GM12873 (cell line): ENCODE measurements at regions not wholly inside any gene's neighbourhood (a gene's known extent, or its start where the extent isn't known, plus 50 kb on each side); places are given as distances from the start of the nearest gene placed in this dataset.

Source experiments
- TF ChIP-seq, protein P1 (sequence below): IDR thresholded peaks from 2 replicates; pipeline ENCODE4 v1.5.1; 2012; ENCODE audit warnings: low read depth, mild to moderate bottlenecking, moderate library complexity, low read length, control low read depth; ENCODE audit not compliant: insufficient read depth; ENCODE audit errors: missing control alignments

DNA sequence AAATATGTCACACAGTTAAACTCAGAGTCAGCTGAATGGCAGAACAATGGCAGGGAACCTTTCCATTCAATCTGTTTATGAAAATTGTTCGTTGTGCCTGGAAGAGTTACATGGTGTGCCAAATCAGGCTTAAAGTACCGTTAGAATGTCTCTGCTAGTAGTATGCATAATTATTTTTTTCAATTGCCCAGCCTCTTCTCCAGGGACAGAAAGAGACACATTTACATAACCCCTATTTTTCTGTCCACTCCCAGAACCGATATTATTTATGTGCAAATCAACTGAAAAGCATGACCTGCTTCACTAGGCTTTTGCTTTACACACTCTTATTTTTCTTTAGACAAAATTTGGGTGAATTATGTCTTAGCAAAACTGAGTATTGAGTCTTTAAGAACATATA is 459.1 kb downstream of the EFNA5 start:
- TF ChIP-seq, protein P1, sequence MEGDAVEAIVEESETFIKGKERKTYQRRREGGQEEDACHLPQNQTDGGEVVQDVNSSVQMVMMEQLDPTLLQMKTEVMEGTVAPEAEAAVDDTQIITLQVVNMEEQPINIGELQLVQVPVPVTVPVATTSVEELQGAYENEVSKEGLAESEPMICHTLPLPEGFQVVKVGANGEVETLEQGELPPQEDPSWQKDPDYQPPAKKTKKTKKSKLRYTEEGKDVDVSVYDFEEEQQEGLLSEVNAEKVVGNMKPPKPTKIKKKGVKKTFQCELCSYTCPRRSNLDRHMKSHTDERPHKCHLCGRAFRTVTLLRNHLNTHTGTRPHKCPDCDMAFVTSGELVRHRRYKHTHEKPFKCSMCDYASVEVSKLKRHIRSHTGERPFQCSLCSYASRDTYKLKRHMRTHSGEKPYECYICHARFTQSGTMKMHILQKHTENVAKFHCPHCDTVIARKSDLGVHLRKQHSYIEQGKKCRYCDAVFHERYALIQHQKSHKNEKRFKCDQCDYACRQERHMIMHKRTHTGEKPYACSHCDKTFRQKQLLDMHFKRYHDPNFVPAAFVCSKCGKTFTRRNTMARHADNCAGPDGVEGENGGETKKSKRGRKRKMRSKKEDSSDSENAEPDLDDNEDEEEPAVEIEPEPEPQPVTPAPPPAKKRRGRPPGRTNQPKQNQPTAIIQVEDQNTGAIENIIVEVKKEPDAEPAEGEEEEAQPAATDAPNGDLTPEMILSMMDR: no peak

DNA sequence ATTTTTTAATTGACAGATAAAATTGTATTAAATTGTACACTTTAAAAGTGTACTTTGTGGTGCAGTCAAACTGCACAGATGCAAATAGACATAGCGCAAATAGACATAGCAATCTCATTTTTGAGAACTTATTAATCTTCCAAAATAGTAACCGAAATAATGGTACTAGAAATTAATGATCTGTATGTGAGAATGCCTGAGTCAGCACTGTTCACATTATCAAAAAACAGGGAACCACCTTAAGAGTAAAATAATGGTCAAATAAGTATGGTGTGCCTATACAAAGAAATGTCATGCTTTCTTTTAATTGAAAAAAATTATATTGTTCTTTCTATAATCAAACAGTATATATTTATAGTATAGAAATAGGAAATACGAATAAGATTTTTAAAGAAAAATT is 461.9 kb downstream of the EFNA5 start:
- TF ChIP-seq, protein P1: no peak

DNA sequence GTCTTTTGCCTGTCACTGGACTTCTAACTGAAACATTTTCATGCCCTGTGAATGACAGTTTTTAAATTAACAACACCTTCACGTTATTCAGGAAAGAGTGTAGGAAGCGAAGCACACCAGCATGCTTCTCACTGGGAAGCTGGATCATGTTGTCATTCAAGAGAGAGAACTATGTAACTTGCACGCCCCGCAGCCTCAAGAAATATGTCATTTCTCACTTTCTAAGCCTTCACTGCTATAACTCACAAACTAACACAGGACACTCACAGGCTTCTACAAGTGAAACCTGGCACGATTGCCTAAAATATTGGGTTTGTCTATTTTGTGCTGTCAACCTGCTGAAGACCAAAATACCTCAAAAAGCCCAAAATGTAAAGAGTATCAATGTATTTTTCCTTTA is 466.3 kb downstream of the EFNA5 start:
- TF ChIP-seq, protein P1: no peak

DNA sequence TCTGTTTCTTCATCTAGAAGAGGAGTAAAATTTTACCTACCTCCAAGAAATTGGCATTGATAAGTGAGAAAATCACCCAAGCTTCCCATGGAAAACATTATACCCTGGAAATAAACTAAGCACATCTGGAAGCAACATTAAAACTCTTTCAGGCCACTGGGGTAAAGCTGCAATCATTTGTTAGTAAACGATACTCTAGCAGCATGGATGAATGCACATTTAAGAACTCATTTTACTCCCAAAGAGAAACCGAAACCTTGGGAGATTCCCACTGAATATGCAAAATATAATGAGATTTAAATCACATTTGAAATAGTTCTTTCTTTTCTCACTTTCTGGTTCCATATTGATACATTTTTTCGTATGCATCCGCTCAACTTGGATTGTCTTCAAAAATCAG is 467.5 kb downstream of the EFNA5 start:
- TF ChIP-seq, protein P1: no peak

DNA sequence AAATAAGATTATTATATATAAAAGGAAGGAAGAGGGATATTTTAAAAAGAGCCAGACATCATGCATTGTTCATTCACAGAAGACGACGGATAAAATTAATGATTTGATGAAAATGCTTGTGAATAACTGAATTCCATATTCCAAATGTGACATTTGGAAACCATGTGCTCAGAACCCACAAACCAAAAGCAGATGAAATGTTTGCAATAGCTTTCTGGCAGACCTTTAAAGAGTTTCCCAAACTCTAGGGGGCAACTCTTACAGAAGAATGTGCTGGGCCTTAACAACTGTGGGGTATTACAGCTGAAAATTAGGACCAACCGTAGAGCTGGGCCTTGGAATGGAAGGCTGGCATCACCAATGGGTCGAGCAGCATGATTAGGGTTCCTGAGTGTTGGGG is 471.0 kb downstream of the EFNA5 start:
- TF ChIP-seq, protein P1: no peak

DNA sequence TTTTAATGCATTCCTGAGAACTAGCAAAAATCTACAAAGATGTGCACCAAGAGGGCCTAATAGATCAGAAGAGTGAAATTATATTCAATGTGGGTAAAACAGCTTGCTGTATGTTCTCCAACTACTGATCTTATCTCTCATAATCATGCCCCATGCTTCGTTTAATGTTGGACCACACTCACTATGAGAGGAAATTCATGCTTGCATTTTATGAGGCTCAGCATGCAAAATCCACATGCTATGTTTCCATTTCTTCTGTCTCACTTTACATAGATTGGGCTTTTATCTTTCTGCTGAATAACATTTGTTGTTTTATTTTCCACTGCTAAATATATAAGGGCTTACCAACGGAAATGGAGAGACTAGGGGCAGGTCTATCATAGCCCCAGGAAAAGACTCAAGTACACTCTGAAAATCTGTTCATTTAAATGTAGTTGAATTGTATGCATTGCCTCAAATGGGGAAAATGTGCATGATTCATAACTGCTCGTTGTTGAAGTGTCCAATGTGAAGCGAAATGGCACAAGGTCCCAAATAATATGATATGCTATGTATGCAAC is 474.2 kb downstream of the EFNA5 start:
- TF ChIP-seq, protein P1: no peak

DNA sequence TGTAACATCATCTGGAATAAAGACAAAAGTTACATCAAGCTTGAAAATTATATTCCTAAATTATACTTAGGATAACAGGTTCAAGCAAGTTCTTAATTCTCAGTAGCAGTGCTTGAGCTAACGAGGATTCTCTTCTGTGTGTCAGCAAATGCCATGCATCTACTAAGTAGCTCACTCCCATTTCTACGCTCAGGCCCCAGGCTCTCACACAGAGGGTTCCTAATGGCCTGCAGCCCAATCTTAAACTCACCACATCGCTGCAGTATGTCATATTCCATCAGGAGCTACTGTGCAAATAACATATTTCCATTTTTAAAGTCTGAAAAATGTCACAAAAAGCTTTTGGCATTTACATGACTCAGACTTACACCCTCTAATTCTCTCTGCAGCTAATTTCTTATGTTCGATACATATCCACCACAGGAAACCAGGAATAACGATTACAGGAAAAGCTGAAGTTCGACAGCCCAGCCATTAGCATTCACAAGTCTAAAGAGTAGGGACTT is 474.8 kb downstream of the EFNA5 start:
- TF ChIP-seq, protein P1: no peak
